ENCODE measurements at regions not wholly inside any gene's neighbourhood (a gene's known extent, or its start where the extent isn't known, plus 50 kb on each side); places are given as distances from the start of the nearest gene placed in this dataset.
"Not testable (repeated sequence)": the region's sequence is repeated elsewhere in the genome, so short reads cannot be mapped to it uniquely, and the experiment has no call there.

GRCh38 chr22:16695261-16695660, 102.7 kb upstream of the CCT8L2 start:
- DNase-seq (ENCODE audit: low read depth) = no peak
- H3K4me3 ChIP-seq (ENCODE audit: low read depth, low read length) = no peak overlapping the region
- TF ChIP-seq CTCF (IDR thresholded peaks at IDR 0.05; ENCODE audit: control insufficient read depth, extremely low read depth, insufficient read depth) = no peak

- H3K4me3 ChIP-seq (ENCODE audit: low read depth, low read length); DNase-seq (ENCODE audit: low read depth): not testable (repeated sequence)
These were observed 101.1 kb upstream of the CCT8L2 start for GRCh38 chr22:16693747-16694146.

GRCh38 chr22:16689358-16689757, 96.7 kb upstream of the CCT8L2 start:
- DNase-seq (ENCODE audit: low read depth); H3K4me3 ChIP-seq (ENCODE audit: low read depth, low read length): not testable (repeated sequence)

GRCh38 chr22:16681290-16681689, 88.7 kb upstream of the CCT8L2 start:
- not testable (repeated sequence) for DNase-seq (ENCODE audit: low read depth); H3K4me3 ChIP-seq (ENCODE audit: low read depth, low read length)

GRCh38 chr22:16680209-16680899, 87.7 kb upstream of the CCT8L2 start:
- not testable (repeated sequence) for DNase-seq (ENCODE audit: low read depth); H3K4me3 ChIP-seq (ENCODE audit: low read depth, low read length)

GRCh38 chr22:16679191-16679834, 86.7 kb upstream of the CCT8L2 start:
- H3K4me3 ChIP-seq (ENCODE audit: low read depth, low read length); DNase-seq (ENCODE audit: low read depth): not testable (repeated sequence)

- DNase-seq (ENCODE audit: low read depth); H3K4me3 ChIP-seq (ENCODE audit: low read depth, low read length): not testable (repeated sequence)
These were observed 80.8 kb upstream of the CCT8L2 start for GRCh38 chr22:16673433-16673832.

GRCh38 chr22:16665610-16666009, 73.0 kb upstream of the CCT8L2 start:
- DNase-seq (ENCODE audit: low read depth); H3K4me3 ChIP-seq (ENCODE audit: low read depth, low read length): not testable (repeated sequence)

- not testable (repeated sequence) for DNase-seq (ENCODE audit: low read depth); H3K4me3 ChIP-seq (ENCODE audit: low read depth, low read length)
These were observed 69.7 kb upstream of the CCT8L2 start for GRCh38 chr22:16662330-16662729.

- not testable (repeated sequence) for DNase-seq (ENCODE audit: low read depth)
These were observed 68.4 kb upstream of the CCT8L2 start for GRCh38 chr22:16660989-16661388.

GRCh38 chr22:16660570-16660969, 68.0 kb upstream of the CCT8L2 start:
- DNase-seq (ENCODE audit: low read depth); H3K4me3 ChIP-seq (ENCODE audit: low read depth, low read length): not testable (repeated sequence)

More at GRCh38 chr22:16660989-16661388, 68.4 kb upstream of the CCT8L2 start:
- H3K4me3 ChIP-seq (ENCODE audit: low read depth, low read length) = not testable (repeated sequence)

- not testable (repeated sequence) for DNase-seq (ENCODE audit: low read depth); H3K4me3 ChIP-seq (ENCODE audit: low read depth, low read length)
These were observed 66.7 kb upstream of the CCT8L2 start for GRCh38 chr22:16659273-16659834.

GRCh38 chr22:16658068-16658467, 65.5 kb upstream of the CCT8L2 start:
- TF ChIP-seq CTCF (IDR thresholded peaks at IDR 0.05; ENCODE audit: control insufficient read depth, extremely low read depth, insufficient read depth) = no peak
- no peak for DNase-seq (ENCODE audit: low read depth)
- no peak overlapping the region for H3K4me3 ChIP-seq (ENCODE audit: low read depth, low read length)
